ENCODE measurements at regions not wholly inside any gene's neighbourhood (a gene's known extent, or its start where the extent isn't known, plus 50 kb on each side); places are given as distances from the start of the nearest gene placed in this dataset.

DNA sequence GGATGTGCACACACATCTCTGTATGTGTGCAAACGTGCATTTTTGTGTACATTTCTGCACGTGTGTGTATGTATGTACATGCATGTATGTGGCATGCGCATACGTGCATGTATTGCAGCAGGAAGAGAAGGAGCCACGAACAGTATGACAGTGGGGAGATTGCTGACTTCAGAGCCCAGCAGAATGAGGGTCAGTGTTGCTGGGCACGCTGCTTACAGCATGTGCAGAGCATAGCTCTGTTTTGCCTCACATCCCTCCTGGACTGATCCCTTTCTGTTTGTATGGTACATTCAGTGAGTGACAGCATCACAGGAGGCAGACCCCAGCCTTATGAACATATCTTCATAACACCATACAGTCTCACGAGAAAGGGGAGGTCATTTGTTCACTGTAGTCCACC is 934.0 kb upstream of the EEF2KMT start:
- TF ChIP-seq POLR2AphosphoS5 (IDR thresholded peaks at IDR 0.05) = no peak
- TF ChIP-seq EP300 (IDR thresholded peaks at IDR 0.05; ENCODE audit: low read depth) = no peak
- TF ChIP-seq POLR2A (IDR thresholded peaks at IDR 0.05) = no peak
- TF ChIP-seq, protein P1, sequence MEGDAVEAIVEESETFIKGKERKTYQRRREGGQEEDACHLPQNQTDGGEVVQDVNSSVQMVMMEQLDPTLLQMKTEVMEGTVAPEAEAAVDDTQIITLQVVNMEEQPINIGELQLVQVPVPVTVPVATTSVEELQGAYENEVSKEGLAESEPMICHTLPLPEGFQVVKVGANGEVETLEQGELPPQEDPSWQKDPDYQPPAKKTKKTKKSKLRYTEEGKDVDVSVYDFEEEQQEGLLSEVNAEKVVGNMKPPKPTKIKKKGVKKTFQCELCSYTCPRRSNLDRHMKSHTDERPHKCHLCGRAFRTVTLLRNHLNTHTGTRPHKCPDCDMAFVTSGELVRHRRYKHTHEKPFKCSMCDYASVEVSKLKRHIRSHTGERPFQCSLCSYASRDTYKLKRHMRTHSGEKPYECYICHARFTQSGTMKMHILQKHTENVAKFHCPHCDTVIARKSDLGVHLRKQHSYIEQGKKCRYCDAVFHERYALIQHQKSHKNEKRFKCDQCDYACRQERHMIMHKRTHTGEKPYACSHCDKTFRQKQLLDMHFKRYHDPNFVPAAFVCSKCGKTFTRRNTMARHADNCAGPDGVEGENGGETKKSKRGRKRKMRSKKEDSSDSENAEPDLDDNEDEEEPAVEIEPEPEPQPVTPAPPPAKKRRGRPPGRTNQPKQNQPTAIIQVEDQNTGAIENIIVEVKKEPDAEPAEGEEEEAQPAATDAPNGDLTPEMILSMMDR (IDR thresholded peaks at IDR 0.05) = no peak

Measured in transverse colon (tissue), 4 donors.